Uterus (tissue), 2 donors: ENCODE measurements at regions not wholly inside any gene's neighbourhood (a gene's known extent, or its start where the extent isn't known, plus 50 kb on each side); places are given as distances from the start of the nearest gene placed in this dataset.

Experiments used
- POLR2A ChIP-seq, 2 donors: fragments of 450-650 bp; IDR thresholded peaks; one replicate each; pipeline ENCODE4 v1.6.1; 2016; ENCODE audit warnings: antibody characterized with exemption in 2 of 2, mild to moderate bottlenecking in 1 of 2, moderate library complexity in 1 of 2
- TF ChIP-seq, protein P1 (sequence below), 4 experiments: fragments of 200-600 bp in 2 of 4; fragments of 450-650 bp in 2 of 4; sonication (generic) in 2 of 4; IDR thresholded peaks; one replicate each; pipeline ENCODE4 v1.5.1; 2016 to 2019; ENCODE audit warnings: antibody characterized with exemption in 4 of 4, mild to moderate bottlenecking in 2 of 4, moderate library complexity in 1 of 4

DNA sequence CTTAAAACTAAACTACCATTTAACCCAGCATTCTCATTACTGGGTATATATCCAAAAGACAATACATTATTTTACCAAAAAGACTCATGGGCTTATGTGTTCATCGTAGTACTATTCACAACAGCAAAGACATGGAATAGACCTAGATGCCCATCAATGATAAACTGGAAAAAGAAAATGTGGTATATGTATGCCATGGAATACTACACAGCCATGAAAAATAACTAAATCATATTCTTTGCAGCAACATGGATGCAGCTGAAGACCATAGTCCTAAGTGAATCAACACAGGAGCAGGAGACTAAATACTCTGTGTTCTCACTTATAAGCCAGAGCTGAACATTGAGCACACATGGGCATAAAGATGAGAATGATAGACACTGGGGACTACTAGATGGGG is 645.1 kb upstream of the B3GALT2 start:
- TF ChIP-seq, protein P1, sequence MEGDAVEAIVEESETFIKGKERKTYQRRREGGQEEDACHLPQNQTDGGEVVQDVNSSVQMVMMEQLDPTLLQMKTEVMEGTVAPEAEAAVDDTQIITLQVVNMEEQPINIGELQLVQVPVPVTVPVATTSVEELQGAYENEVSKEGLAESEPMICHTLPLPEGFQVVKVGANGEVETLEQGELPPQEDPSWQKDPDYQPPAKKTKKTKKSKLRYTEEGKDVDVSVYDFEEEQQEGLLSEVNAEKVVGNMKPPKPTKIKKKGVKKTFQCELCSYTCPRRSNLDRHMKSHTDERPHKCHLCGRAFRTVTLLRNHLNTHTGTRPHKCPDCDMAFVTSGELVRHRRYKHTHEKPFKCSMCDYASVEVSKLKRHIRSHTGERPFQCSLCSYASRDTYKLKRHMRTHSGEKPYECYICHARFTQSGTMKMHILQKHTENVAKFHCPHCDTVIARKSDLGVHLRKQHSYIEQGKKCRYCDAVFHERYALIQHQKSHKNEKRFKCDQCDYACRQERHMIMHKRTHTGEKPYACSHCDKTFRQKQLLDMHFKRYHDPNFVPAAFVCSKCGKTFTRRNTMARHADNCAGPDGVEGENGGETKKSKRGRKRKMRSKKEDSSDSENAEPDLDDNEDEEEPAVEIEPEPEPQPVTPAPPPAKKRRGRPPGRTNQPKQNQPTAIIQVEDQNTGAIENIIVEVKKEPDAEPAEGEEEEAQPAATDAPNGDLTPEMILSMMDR (IDR thresholded peaks at IDR 0.05): no peak
- no peak for TF ChIP-seq POLR2A (IDR thresholded peaks at IDR 0.05)
